Frontal cortex (tissue), 3 donors: ENCODE measurements at regions not wholly inside any gene's neighbourhood (a gene's known extent, or its start where the extent isn't known, plus 50 kb on each side); places are given as distances from the start of the nearest gene placed in this dataset.

Experiments
- DNase-seq, 2 donors: peaks; one replicate each; pipeline ENCODE4 v3.0.0; 2012; ENCODE audit warnings: low spot score in 2 of 2
- FAIRE-seq: peaks from 2 replicates; lab custom pipeline; 2012; peaks lifted over from hg19 to GRCh38; lab: Jason Lieb, UNC
- donor health status: control.
- donor health status: control.
- donor health status: control.

DNA sequence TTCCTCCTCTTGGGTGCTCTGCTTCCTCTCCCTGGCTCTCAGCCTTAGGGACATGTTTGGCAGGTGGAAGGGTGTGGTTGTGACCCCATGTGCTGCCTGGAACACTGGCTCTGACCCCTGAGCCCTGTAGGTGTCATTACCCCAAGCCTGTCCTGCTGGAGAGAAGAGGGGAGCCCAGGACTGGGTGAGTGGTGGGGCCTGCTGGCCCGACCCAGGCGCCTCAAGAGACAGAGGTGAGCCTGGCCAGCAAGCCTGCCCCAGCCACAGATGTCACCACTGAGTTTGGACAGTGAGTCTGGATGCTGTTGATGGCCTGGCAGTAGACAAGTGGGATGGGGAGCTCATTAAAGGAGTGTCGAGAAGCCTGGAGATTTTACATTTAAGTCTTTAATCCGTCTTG lies 1112.2 kb downstream of the BRD1 start:
- DNase-seq = no peak
- no peak for FAIRE-seq

DNA sequence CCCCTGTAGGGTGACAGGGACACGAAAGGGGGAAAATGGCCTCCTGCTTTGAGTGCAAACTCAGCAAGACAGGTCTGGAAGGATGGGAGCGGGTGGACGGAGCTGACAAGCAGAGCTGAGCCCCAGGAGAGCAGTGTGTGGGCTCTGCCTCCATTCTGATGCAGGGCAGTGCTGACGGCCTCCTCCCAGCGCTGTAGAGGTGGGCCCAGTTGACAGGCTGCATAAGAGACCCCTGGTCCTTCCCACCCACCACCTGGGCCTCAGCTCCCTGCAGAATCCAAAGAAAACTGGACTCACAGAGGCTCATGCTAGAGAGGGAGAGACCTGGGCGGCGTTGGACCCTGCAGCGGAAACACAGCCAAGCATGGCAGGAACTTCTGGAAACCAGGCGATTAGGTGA lies 1113.4 kb downstream of the BRD1 start:
- DNase-seq (no peak), FAIRE-seq (no peak)

DNA sequence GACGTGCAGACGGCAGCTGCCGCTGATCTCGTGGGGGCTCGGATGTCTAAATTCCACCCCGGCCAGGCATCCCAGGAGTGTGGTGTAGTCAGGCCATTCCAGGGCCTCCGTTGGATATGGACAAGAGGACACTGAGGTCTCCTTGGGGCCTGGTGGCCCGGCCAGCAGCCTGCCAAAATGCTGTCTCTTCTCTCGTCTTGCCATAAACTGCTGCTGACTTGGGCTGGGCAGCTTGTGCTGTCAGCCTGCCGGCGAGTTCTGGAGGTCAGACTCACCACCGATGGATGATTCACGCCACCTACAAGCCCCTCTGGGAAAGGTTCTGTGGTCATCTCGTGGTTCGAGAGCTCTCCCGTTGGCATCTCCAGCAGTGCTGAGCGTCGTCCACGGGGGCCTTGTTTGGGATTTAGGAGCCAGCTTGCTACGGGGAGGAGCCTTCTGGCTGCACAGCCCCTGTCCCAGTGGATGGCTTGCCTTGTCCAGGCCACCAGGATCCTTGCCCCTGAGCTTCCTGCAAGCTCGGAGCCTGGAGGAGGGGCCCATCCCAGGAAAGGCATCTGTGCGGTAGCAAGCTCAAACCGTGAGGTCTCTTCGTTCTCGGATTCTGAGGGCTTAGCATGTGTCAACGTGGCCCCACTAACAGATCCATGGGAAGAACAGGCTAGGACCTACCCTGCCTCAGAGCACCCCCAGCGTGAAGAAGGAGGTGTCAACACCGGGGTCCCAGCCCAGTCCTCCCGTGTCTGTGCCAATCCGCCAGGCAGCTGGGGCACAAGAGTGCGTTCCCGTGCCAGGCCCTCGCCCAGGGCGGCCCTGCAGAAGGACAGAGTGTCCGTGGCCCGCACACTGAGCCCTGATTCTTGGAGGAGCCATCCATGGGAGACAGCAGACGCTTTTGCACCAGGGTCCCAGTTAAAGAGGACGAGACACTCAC lies 1114.1 kb downstream of the BRD1 start:
- no peak for FAIRE-seq
- DNase-seq = no peak

DNA sequence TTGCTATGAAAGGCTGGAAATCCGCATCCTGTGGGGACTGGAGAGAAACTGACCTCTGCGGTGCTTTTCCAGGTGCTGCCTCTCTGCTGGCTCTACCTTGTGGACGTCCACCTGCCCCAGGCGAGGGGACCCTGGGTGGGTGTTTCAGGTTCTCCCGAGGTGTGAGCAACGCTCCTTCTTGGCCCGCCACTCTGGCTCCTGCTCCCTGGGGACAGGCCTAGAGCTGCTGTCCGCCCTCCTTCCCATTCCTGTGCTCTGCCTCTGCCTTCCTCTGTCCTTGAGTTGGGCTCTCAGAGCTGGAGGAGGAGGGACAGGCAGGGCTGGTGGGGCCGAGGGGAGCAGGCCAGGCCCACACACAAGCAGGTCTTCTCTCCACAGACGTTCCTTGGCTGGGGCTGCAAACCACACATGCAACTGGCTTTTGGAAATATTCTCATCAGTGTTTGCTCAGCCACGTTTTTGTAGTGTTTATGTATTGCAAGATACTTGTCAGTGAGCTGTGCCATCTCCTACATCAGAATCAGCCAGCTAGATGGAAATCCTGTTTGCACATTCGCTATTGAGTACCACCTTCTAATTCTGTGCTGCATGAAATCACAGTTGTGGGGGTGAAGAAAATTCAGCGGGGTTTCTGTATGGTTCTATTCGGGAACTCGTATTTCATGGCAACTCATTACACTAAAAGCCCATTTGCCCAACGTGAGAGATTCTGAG lies 1115.0 kb downstream of the BRD1 start:
- no peak for DNase-seq
- FAIRE-seq = no peak

DNA sequence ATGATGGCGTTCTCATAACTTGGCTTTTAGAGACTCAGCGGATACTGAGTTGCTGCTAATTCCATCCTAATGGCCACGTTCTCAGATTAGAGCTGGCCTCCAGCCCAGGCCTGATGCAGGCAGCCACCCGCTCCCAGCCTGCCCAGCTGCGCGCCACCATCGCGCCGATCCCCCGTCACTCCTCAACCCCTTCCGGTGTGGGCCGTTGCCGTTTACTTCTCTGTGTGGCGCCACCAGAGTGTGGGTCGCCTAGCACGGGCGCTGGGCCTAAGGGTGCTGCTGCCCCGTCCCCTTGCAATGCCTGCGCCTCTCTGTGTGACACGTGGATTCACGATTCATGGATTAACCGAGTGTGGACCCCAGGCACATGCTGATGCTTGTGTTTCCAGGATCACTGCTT lies 1116.0 kb downstream of the BRD1 start:
- FAIRE-seq (no peak), DNase-seq (no peak)

DNA sequence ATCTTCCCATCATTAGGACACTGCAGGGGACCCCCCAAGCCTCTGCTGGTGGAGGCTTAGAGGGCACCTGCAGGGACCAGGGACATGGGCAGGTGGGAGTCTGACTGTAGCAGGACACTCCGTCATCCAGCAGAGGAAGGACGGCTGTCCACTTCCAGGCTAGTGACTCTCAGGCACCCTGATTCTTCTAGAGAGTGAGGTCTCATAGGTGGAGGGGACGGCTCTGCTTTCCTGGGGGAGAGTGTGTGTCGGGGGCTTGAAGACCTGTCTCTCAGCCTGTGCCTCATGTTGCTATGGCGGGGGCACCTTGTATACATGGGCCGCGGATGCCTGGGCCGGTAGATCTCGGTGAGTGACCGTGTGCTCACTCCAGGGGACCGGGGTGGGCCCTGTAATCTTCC lies 1116.6 kb downstream of the BRD1 start:
- DNase-seq = no peak
- FAIRE-seq = no peak

DNA sequence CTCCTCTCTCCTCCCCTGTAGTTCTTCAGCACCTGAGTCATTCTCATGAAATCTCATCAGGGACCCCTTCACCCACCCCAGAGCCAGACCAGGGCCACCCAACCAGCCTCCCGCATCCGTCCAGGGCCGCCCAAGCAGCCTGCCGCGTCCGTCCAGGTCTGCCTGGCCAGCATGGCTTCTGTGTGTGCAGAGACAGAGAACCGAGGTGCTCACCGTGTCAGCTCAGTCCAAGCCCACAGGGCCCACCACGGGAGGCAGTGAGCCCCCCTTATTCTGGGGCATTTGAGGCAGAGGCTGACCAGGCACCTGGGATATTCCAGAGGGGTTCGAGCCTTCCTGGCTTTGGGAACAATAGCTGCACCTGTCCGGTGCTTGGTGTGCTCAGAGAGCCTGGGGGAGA lies 1117.3 kb downstream of the BRD1 start:
- DNase-seq (no peak), FAIRE-seq (no peak)

DNA sequence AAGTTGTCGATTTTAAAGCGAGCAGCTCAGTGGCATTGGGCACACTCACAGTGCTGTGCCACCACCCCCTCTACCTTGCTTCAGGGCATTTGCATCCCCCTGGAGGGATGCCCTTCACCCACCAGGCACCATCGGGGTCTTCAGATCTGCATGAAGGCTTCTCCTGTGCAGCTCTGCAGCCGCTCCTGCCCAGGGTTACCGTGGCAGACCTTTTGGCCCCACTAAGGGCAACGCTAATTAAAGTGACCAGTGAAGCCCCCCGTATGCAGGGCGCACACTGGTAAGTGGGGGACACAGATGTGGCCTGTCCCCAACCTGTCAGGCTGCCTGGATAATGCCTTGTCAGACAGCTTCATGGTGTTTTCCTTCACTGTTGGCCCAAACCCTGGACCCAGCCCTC lies 1117.7 kb downstream of the BRD1 start:
- DNase-seq = no peak
- FAIRE-seq = no peak

DNA sequence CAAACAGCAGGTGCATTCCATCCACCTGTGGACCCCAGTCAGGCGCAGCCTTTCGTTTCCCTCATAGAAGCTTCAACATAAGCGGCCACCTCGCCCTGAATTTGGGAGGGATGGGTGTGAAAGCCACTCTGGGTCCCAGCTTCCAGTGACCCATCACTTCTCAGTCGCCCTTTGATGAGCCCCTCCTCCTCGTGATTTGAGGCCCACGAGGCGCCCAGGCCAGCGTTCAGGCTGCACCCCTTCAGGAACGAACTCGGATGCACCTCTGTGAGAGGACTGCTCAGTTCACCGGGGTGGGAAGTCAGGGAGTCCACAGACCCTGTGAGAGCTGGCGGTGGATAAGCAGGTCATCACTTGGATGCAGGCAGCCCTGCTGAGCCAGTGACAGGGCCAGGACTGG lies 1118.2 kb downstream of the BRD1 start:
- DNase-seq (no peak), FAIRE-seq (no peak)

DNA sequence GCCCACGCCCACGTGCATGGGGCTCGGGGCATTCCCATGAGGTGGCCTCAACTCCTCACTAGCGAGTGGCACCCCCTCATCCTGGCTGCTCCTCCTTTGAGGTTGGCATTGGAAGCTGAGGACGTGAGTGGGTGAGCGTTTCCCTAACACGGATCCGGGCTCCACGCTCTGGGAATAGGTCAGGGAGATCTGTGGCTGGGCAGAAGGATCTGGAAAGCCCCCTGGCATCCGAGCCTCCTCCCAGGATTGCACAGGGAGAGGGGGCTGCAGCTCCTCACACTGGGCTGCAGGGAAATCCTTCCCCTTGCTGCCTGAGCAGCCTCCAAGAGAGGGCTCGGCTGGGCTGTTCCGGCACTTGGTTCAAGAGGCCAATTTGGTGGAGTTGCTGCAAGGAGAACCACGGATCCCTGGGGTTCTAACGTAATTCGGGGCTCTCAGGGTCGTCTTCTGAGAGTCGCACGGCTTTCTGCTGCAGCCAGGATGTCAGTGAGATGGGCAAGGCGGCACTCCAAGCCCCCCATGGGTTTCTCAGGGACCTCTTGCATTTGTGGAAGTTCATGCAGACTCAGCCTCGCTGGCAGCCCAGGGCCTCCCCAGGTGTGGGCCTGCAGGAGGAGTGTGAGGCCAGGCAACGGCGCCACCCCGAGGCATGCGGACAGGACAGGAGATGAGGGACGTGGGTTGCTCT lies 1119.0 kb downstream of the BRD1 start:
- no peak for DNase-seq
- FAIRE-seq = no peak

DNA sequence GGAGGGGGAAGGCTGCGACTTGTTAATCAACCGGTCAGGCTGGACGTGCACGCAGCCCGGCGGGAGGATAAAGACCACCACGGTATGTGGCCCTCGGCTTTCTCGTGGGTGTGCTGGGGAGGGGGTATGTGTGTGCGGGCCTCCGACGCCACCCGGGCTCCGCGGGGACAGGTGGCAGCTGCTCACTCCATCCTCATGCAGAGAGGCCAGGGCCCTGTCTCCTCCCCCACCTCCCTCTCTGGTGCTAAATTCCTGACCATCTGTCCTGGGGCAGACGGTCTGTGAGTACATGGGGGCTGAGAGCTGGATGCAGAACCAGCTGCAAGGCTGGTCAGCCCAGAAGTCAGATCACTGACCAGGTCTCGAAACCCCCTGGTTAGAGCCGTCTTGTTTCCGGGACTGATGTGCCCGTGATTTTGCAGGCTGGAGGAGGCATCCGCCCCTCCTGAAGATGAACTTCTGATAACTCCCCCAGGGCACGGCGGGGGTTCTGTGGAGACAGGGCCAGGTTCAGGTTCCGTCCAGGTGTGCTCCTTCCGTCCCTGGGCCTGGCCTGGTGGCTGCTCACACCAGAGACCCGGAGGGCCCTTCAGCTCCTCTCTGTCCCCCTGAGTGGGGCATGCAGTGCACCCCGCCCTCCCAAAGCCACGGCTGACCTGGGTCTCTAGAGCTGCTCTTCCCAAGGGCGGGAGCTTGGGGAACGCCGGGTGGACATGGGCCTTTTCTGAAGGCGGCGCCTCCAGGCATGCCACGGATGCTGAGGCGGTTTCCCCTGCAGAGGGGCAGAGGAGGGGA lies 1119.7 kb downstream of the BRD1 start:
- FAIRE-seq (no peak), DNase-seq (no peak)

DNA sequence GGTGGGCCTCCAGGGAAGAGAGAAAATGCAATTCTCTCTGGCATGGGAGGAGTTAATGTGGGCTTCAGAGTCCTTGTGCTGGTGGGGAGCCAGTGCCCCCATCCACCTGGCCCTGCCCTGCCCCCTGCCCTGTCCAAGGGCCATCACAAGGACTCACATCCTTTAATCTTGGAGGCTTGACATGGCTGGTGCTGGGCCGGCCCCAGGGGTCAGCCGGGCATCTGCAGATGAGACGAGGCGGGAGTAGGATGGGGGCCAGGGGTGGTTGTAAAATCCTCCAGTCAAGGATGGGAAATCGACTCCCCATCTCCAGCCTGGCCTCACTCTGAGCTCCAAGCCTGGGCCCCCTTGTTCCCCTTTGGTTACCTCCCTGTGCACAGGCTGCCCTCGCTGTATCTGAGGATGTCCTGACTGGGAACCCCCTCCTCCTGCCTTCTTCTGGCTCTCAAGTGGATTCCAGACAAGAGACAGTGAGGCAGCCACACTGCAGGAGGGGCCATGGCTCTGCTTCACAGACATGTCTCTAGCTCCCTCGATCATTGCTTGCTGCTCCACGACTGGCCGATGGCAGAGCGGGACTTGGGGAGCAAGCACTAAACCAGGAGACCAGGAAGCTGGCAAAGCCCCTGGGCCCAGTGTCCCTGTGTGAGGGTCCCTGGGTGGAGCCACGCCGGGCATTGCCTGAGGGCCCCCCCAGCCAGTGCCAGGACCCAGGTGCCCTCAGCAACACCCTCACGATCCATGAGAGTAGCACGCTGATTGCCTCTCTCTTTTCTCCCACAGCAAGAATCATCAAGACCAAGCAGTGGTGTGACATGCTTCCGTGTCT lies 1120.5 kb downstream of the BRD1 start:
- no peak for DNase-seq
- no peak for FAIRE-seq

DNA sequence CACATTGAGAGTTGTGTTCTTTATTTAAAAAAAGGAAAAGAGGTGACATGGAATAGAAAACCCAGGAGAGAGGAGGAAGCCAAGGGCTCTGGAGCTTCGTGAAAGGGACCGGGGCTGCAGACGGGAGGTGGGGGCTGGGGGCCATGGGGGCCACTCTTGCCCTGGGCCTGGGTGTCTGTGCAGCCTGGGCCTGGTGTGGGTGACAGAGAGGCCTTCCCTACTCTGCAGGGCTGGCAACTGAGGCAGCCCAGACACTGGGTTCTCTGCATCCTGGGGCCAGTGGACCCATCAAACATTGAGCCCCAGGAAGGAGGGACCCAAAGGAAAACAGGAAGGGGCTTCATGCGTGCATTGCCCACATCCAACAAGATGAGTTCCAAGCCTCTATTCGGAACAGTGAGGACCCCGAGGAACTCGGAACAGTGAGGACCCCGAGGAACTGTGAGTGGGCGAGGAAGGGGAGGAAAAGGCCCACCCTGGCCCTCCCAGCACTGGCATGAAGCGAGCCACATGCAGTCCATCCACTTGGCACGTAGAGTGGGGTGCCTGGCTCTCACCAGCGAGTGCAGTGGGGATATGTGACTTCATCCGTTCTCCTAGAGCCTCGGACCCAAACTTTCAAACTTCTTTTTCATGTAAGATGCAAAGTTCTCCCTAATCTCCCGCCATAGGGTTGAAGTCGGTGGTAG lies 1121.6 kb downstream of the BRD1 start:
- FAIRE-seq (no peak), DNase-seq (no peak)

DNA sequence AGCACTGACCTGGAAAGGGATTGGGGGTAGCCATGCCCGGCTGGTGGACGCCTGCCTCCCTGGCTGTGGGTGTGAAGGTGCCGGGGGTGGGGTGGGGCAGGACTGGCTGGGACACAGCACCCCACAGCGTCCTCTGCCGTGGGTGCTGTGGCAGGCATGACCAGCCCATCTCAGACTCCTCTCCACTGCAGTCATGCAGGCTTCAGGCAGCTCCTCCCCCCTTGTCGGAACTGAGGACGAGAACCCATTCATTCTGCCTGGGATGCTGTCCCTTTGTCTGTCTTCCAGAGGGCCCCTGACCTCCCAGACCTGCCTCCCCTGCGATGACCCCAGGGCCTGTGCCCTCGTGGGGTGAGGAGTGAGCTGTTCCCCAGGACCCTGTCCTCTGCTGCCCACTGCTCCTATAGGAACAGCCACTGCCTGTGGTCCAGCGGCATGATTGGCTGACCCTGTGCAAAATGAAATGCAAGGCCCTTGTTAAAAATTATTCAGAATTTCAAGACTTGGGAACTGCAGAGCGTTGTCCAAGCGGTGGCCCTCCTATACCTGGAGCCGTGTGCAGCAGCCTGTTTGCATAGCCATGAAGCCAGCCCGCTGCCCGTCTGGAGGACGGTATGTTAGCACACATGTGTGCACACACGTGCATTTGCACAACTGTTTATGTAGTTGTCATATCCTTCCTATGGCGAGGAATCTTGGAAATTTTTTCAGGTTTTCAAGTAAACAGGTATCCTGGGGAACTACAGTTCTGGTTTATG lies 1122.3 kb downstream of the BRD1 start:
- no peak for FAIRE-seq

DNA sequence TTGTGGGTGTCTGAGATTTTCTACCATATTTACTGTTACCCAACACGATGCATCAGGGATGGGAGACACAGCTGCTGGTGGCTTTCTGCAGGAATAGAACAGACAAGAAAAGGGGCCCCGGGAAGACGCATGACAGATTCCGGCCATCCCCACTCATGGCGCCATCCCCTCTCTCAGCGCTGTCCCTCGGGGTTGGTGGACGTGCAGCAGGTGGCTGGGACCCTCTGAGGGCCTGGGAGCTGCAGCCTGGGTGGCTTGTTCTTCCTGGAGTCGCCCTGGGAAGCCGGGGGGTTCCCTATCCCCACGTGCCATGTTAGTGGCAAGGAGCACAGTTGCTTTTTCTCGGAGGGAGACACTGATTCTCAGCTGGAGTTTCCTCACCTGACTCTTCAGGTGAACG lies 1123.3 kb downstream of the BRD1 start:
- FAIRE-seq = no peak
- no peak for DNase-seq

More for the DNA sequence above, 1122.3 kb downstream of the BRD1 start:
- DNase-seq = no peak

DNA sequence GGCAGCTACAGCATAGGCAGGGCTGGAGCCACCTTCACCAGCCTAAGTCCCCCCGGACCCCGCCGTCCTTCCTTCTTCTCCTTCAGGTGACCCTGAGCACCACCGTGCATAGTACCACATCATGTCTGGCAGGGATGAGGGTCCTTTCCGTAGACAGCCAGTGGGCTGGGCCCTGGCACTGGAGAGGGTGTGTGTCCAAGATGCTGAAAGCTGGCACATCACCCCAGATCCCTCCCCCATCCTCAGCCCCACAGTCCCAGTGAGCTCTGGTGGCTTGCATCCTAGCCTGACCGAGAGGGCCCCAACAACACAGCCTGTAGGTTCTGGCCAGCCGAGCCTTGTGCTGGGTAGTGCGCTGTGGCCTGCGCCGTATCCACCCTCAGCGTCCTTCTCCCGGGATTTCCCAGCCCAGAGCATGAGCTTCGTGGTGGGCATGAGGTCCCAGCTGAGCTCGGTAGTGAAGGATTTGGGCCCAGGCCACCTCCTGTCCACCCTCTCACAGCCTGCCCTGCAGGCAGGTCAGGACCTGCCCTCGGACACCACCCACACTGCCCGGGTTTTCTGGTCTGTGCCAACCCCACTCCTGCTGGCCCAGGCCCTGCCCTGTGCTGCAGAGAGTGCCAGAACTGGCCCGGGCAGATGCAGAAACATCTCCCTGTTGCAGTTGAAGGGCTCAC lies 1124.3 kb downstream of the BRD1 start:
- FAIRE-seq (no peak), DNase-seq (no peak)

DNA sequence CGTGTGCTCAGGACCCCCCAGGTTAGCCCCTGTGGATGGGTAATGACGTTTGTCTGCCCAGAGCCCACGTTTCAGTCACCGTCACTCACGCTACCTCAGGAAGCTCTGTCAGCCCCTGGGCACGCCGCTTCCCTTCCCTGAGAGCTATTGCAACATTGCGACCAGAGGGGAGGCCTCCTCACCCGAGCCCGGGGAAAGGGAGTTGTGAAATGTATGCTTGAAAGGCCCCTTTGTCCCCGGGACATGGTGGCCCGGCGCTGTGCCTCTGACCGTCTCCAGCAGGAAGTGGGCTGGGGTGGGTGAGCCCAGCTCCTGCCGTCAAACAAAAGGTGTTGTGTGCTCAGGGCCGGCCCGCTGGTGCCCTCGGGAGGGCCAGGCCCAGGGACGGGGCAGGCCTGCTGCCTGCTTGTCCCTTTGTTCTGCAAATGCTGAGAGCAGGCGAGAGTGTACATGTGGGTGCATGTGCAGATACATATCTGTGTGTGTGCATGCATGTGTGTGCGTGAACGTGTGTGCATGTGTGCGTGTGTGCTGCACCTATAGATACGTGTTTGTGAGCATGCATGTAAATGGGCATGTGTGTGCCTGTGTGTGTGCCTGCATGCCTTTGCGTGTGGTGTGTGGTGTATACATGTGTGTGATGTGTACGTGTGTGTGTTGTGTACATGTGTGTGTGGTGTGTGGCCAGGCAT lies 1125.0 kb downstream of the BRD1 start:
- FAIRE-seq (no peak), DNase-seq (peak; percentile 71 to 73)
